ENCODE measurements at regions not wholly inside any gene's neighbourhood (a gene's known extent, or its start where the extent isn't known, plus 50 kb on each side); places are given as distances from the start of the nearest gene placed in this dataset.

GRCh38 chr7:7105800-7106582 is 76.4 kb upstream of the C1GALT1 start:
- no peaks in the 10 kb centered on the region for H3K36me3 ChIP-seq (ENCODE audit: control insufficient read depth in 2 of 2, insufficient read depth in 1 of 2, low read length in 2 of 2)
- POLR2A ChIA-PET: interaction anchor here (0.6 kb wide), 1 partner anchor 84 kb away, joined by 3 read pairs; no protein-coding TSS in a partner anchor
- no peaks in the 10 kb centered on the region for H3K9me3 ChIP-seq (ENCODE audit: control insufficient read depth, insufficient read depth, low read depth, low read length)
- H3K4me1 ChIP-seq (ENCODE audit: control insufficient read depth, insufficient read depth, low read length): peaks cover 4% of the 10 kb centered on the region; the same call in 1 of the 2 replicates
- no peak overlapping the region for H3K27ac ChIP-seq (ENCODE audit: extremely low read depth, low read depth, low read length)
- no peak for TF ChIP-seq ZNF426 (tag by site-specific recombination; IDR thresholded peaks at IDR 0.05)
- no peak for TF ChIP-seq ZNF629 (tag by site-specific recombination; IDR thresholded peaks at IDR 0.05)
- TF ChIP-seq CTCF (tag by site-specific recombination; IDR thresholded peaks at IDR 0.05): no peak
- no peak for TF ChIP-seq ZNF175 (tag by site-specific recombination; IDR thresholded peaks at IDR 0.05)
- no peak for TF ChIP-seq ZNF488 (tag by site-specific recombination; IDR thresholded peaks at IDR 0.05)
- TF ChIP-seq IKZF3 (tag by site-specific recombination; IDR thresholded peaks at IDR 0.05): no peak
- no peak for TF ChIP-seq KLF1 (tag by site-specific recombination; IDR thresholded peaks at IDR 0.05)
- TF ChIP-seq, protein P1, sequence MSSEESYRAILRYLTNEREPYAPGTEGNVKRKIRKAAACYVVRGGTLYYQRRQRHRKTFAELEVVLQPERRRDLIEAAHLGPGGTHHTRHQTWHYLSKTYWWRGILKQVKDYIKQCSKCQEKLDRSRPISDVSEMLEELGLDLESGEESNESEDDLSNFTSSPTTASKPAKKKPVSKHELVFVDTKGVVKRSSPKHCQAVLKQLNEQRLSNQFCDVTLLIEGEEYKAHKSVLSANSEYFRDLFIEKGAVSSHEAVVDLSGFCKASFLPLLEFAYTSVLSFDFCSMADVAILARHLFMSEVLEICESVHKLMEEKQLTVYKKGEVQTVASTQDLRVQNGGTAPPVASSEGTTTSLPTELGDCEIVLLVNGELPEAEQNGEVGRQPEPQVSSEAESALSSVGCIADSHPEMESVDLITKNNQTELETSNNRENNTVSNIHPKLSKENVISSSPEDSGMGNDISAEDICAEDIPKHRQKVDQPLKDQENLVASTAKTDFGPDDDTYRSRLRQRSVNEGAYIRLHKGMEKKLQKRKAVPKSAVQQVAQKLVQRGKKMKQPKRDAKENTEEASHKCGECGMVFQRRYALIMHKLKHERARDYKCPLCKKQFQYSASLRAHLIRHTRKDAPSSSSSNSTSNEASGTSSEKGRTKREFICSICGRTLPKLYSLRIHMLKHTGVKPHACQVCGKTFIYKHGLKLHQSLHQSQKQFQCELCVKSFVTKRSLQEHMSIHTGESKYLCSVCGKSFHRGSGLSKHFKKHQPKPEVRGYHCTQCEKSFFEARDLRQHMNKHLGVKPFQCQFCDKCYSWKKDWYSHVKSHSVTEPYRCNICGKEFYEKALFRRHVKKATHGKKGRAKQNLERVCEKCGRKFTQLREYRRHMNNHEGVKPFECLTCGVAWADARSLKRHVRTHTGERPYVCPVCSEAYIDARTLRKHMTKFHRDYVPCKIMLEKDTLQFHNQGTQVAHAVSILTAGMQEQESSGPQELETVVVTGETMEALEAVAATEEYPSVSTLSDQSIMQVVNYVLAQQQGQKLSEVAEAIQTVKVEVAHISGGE (tag by site-specific recombination; conservative IDR thresholded peaks at IDR 0.05; ENCODE audit: low read depth): no peak
- H3K4me3 ChIP-seq (ENCODE audit: low read depth, low read length): no peak overlapping the region
- CTCF ChIA-PET: interaction anchor here (0.7 to 1.6 kb wide), 5 partner anchors 9 to 465 kb away, joined by 3 to 4 read pairs (median 4); no protein-coding TSS in a partner anchor

- CTCF ChIA-PET: interaction anchor here (0.7 kb wide), 1 partner anchor 504 kb away, joined by 3 read pairs; no protein-coding TSS in a partner anchor
- Histone ChIP-seq H3K9me3 (ENCODE audit: control insufficient read depth, insufficient read depth, low read depth, low read length) (no peaks in the 10 kb centered on the region), H3K36me3 (ENCODE audit: control insufficient read depth in 2 of 2, insufficient read depth in 1 of 2, low read length in 2 of 2) (no peaks in the 10 kb centered on the region), H3K4me3 (ENCODE audit: low read depth, low read length) (no peak overlapping the region), H3K27ac (ENCODE audit: extremely low read depth, low read depth, low read length) (no peak overlapping the region), H3K4me1 (ENCODE audit: control insufficient read depth, insufficient read depth, low read length) (peaks cover 4% of the 10 kb centered on the region; the same call in 1 of the 2 replicates)
- TF ChIP-seq ZBTB7A (tag by site-specific recombination; IDR thresholded peaks at IDR 0.05; ENCODE audit: low read depth): no peak
- peak; percentile 86 for TF ChIP-seq SETDB1 (IDR thresholded peaks at IDR 0.05; ENCODE audit: insufficient read length, low read length)
- POLR2A ChIA-PET: no interaction called here
Measured at GRCh38 chr7:7108931-7109330, 73.4 kb upstream of the C1GALT1 start.

DNA sequence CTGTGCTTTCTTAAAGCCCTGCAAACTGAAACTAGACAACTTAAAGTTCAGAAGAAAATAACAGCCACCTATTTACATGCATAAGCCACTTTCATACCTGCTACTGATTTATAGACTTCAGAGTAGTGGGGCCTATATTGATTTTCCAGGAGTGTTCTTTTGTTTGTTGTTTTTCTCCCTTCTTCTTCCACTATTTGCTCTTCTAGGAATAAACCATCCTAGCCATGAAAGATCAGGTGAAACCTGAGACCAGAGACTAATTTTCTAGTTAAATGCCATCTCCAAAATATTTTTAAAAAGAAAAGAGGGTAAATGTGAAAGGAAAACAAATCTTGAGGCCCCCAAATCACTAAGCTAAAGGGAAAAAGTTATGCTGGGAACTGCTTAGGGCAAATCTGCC is 72.4 kb upstream of the C1GALT1 start:
- Histone ChIP-seq H3K9me3 (ENCODE audit: control insufficient read depth, insufficient read depth, low read depth, low read length) (no peaks in the 10 kb centered on the region), H3K27ac (ENCODE audit: extremely low read depth, low read depth, low read length) (no peak overlapping the region), H3K36me3 (ENCODE audit: control insufficient read depth in 2 of 2, insufficient read depth in 1 of 2, low read length in 2 of 2) (no peaks in the 10 kb centered on the region), H3K4me3 (ENCODE audit: low read depth, low read length) (no peak overlapping the region), H3K4me1 (ENCODE audit: control insufficient read depth, insufficient read depth, low read length) (peaks cover 4% of the 10 kb centered on the region; the same call in 1 of the 2 replicates)
- ChIA-PET POLR2A (no interaction called here), CTCF (interaction anchor here (0.6 to 1.0 kb wide), 2 partner anchors 259 to 580 kb away, joined by 3 read pairs; no protein-coding TSS in a partner anchor)
- TF ChIP-seq ZNF660 (tag by site-specific recombination; IDR thresholded peaks at IDR 0.05): no peak
